PC-3 (cell line): ENCODE measurements at regions not wholly inside any gene's neighbourhood (a gene's known extent, or its start where the extent isn't known, plus 50 kb on each side); places are given as distances from the start of the nearest gene placed in this dataset.

Source experiments
- EZH2 ChIP-seq: fragments of 300-600 bp; sonication (generic); IDR thresholded peaks from one replicate; pipeline ENCODE4 v1.6.1; 2017; ENCODE audit warnings: antibody characterized with exemption, mild to moderate bottlenecking, low read length; ENCODE audit not compliant: unreplicated experiment
- EZH2phosphoT487 ChIP-seq: fragments of 300-600 bp; sonication (generic); IDR thresholded peaks from 2 replicates; pipeline ENCODE4 v1.6.1; 2018; ENCODE audit warnings: mild to moderate bottlenecking, antibody characterized with exemption, low read length, borderline replicate concordance
- TF ChIP-seq, protein P1 (sequence below): fragments of 300-600 bp; sonication (generic); conservative IDR thresholded peaks from 2 replicates; pipeline ENCODE4 v1.5.1; 2017; ENCODE audit warnings: antibody characterized with exemption, low read depth, mild to moderate bottlenecking, low read length

DNA sequence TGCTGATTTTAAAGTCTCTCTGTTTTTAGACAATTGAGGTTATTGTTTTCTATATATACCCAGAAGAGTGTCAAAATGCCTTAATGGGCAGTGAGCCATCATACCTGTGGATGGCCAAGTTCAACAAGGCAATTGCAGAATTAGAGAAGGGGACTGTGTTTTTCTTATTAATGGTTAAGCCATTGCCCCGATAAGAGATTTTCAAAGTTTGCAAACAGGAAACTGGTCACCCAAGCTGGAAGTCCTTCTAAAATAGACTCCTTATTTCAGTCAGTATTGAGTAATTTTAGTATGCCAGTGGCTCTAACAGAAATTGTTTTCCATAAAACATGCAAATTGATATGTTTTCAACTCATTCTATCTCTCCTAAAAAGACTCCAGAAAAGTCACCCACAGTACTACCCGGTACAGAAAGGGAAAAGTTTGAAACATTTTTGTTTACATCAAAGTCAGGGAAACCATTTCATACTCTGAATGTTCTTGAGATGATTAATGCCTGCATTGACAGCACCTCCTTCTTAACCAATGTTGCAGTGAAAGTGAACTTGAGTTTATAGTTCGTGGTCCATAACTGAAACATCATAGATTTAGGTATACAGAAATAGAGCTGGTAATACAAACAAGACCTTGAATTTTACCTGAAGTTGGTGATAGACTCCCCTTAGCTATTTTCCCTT is 191.1 kb downstream of the TMX1 start:
- TF ChIP-seq, protein P1, sequence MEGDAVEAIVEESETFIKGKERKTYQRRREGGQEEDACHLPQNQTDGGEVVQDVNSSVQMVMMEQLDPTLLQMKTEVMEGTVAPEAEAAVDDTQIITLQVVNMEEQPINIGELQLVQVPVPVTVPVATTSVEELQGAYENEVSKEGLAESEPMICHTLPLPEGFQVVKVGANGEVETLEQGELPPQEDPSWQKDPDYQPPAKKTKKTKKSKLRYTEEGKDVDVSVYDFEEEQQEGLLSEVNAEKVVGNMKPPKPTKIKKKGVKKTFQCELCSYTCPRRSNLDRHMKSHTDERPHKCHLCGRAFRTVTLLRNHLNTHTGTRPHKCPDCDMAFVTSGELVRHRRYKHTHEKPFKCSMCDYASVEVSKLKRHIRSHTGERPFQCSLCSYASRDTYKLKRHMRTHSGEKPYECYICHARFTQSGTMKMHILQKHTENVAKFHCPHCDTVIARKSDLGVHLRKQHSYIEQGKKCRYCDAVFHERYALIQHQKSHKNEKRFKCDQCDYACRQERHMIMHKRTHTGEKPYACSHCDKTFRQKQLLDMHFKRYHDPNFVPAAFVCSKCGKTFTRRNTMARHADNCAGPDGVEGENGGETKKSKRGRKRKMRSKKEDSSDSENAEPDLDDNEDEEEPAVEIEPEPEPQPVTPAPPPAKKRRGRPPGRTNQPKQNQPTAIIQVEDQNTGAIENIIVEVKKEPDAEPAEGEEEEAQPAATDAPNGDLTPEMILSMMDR = no peak
- TF ChIP-seq EZH2phosphoT487 (no peak), EZH2 (no peak)
